ENCODE measurements at regions not wholly inside any gene's neighbourhood (a gene's known extent, or its start where the extent isn't known, plus 50 kb on each side); places are given as distances from the start of the nearest gene placed in this dataset.
"Not testable (repeated sequence)": the region's sequence is repeated elsewhere in the genome, so short reads cannot be mapped to it uniquely, and the experiment has no call there.

DNA sequence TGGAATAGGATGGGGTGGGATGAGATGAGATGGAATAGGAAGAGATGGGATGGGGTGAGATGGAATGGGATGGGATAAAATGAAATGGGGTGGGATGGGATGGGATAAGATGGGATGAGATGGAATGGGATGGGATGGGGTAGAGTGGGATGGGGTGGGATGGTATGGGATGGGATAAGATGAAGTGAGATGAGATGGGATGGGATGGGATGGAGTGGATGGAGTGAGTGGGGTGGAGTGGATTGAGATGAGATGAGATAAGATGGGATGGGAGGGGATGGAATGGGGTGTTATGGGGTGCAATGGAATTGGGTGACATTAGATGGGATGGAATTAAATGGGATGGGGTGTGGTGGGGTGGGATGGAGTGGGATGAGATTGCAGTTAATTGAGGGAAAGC, 279.2 kb upstream of the CDH5 start:
- Mint-ChIP-seq H3K36me3 (ENCODE audit: low read depth) (no peaks in the 10 kb centered on the region), H3K4me3 (ENCODE audit: unreplicated experiment) (no peak overlapping the region)

DNA sequence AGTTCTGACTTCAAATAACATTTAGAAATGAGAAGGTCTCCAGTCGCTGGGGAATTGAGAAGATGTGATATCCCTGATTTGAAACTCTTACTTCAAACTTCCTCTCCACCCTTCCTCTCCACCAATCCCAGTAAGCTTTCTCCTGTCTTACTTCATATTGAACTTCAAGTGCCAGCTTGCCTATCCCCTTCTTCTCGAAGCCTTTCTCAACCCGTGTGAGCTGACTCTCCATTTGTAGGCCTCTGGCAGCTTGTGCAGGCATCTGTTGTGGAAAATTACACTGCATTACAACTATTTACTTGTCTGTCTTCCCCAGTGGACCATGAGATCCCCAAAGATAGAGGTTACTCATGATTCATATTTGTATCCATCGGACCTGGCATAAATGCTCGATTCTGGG, 280.8 kb upstream of the CDH5 start:
- no peak overlapping the region for H3K4me3 Mint-ChIP-seq (ENCODE audit: unreplicated experiment)
- H3K4me1 Mint-ChIP-seq (ENCODE audit: low read depth) = peaks cover 6% of the 10 kb centered on the region
- TF ChIP-seq CTCF (IDR thresholded peaks at IDR 0.05) = no peak
- no peaks in the 10 kb centered on the region for H3K27me3 Mint-ChIP-seq (ENCODE audit: low read depth)
- H3K27ac Mint-ChIP-seq (ENCODE audit: unreplicated experiment) = no peak overlapping the region
- no peak for DNase-seq (ENCODE audit: low spot score)
- H3K9me3 Mint-ChIP-seq (ENCODE audit: low read depth) = no peaks in the 10 kb centered on the region
- no peaks in the 10 kb centered on the region for H3K36me3 Mint-ChIP-seq (ENCODE audit: low read depth)

More for the DNA sequence above, 279.2 kb upstream of the CDH5 start:
- Mint-ChIP-seq H3K9me3 (ENCODE audit: low read depth) (no peaks in the 10 kb centered on the region), H3K27me3 (ENCODE audit: low read depth) (no peaks in the 10 kb centered on the region), H3K4me1 (ENCODE audit: low read depth) (no peaks in the 10 kb centered on the region), H3K27ac (ENCODE audit: unreplicated experiment) (no peak overlapping the region)
- no peak for DNase-seq (ENCODE audit: low spot score)
- no peak for TF ChIP-seq CTCF (IDR thresholded peaks at IDR 0.05)

DNA sequence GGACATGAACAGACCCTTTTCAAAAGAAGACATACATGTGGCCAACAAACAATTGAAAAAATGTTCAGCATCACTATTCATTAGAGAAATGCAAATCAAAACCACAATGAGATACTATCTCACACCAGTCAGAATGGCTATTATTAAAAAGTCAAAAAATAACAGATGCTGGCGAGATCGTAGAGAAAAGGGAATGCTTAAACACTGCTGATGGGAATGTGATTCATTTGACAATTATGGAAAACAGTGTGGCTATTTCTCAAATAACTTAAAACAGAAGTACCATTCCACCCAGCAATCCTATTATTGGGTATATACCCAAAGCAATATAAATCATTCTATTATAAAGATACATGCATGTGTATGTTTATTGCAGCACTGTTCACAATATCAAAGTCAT, 281.8 kb upstream of the CDH5 start:
- DNase-seq (ENCODE audit: low spot score); H3K27ac Mint-ChIP-seq (ENCODE audit: unreplicated experiment); H3K27me3 Mint-ChIP-seq (ENCODE audit: low read depth); H3K9me3 Mint-ChIP-seq (ENCODE audit: low read depth); H3K36me3 Mint-ChIP-seq (ENCODE audit: low read depth); H3K4me1 Mint-ChIP-seq (ENCODE audit: low read depth); H3K4me3 Mint-ChIP-seq (ENCODE audit: unreplicated experiment): not testable (repeated sequence)

GRCh38 chr16:66084306-66084705, 282.2 kb upstream of the CDH5 start:
- H3K36me3 Mint-ChIP-seq (ENCODE audit: low read depth) = no peaks in the 10 kb centered on the region
- TF ChIP-seq CTCF (IDR thresholded peaks at IDR 0.05) = no peak
- H3K9me3 Mint-ChIP-seq (ENCODE audit: low read depth) = no peaks in the 10 kb centered on the region
- no peaks in the 10 kb centered on the region for H3K27me3 Mint-ChIP-seq (ENCODE audit: low read depth)
- no peak overlapping the region for H3K4me3 Mint-ChIP-seq (ENCODE audit: unreplicated experiment)
- H3K4me1 Mint-ChIP-seq (ENCODE audit: low read depth) = peaks cover 6% of the 10 kb centered on the region
- no peak overlapping the region for H3K27ac Mint-ChIP-seq (ENCODE audit: unreplicated experiment)
- DNase-seq (ENCODE audit: low spot score) = no peak

DNA sequence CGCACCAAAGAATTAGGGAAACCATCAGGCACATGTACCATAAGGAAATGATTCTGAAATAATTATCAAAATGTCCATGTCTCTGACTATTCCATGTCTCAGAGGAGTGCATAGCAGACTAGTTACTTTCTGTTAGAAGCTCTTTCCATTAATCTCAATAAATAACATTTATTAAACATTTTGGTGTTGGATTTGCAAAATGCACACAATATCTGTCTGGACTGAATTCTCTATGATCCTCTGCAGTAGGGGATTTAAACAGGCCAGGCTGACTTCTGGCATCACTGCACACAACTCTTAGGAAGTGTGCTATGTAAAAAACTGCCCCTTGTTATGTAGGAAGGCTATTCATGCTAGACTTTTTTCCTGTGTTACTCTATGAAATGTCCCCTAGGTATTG, 283.3 kb upstream of the CDH5 start:
- Mint-ChIP-seq H3K27ac (ENCODE audit: unreplicated experiment) (no peak overlapping the region), H3K4me1 (ENCODE audit: low read depth) (peaks cover 6% of the 10 kb centered on the region), H3K36me3 (ENCODE audit: low read depth) (no peaks in the 10 kb centered on the region), H3K9me3 (ENCODE audit: low read depth) (peaks cover 3% of the 10 kb centered on the region), H3K27me3 (ENCODE audit: low read depth) (no peaks in the 10 kb centered on the region), H3K4me3 (ENCODE audit: unreplicated experiment) (no peak overlapping the region)
- no peak for DNase-seq (ENCODE audit: low spot score)
- no peak for TF ChIP-seq CTCF (IDR thresholded peaks at IDR 0.05)

- Mint-ChIP-seq H3K27me3 (ENCODE audit: low read depth) (no peaks in the 10 kb centered on the region), H3K36me3 (ENCODE audit: low read depth) (no peaks in the 10 kb centered on the region), H3K9me3 (ENCODE audit: low read depth) (peaks cover 3% of the 10 kb centered on the region), H3K4me1 (ENCODE audit: low read depth) (peaks cover 6% of the 10 kb centered on the region), H3K4me3 (ENCODE audit: unreplicated experiment) (no peak overlapping the region), H3K27ac (ENCODE audit: unreplicated experiment) (no peak overlapping the region)
- no peak for TF ChIP-seq CTCF (IDR thresholded peaks at IDR 0.05)
- no peak for DNase-seq (ENCODE audit: low spot score)
These were observed 284.1 kb upstream of the CDH5 start for GRCh38 chr16:66082424-66082823.
